ENCODE measurements at regions not wholly inside any gene's neighbourhood (a gene's known extent, or its start where the extent isn't known, plus 50 kb on each side); places are given as distances from the start of the nearest gene placed in this dataset.

DNA sequence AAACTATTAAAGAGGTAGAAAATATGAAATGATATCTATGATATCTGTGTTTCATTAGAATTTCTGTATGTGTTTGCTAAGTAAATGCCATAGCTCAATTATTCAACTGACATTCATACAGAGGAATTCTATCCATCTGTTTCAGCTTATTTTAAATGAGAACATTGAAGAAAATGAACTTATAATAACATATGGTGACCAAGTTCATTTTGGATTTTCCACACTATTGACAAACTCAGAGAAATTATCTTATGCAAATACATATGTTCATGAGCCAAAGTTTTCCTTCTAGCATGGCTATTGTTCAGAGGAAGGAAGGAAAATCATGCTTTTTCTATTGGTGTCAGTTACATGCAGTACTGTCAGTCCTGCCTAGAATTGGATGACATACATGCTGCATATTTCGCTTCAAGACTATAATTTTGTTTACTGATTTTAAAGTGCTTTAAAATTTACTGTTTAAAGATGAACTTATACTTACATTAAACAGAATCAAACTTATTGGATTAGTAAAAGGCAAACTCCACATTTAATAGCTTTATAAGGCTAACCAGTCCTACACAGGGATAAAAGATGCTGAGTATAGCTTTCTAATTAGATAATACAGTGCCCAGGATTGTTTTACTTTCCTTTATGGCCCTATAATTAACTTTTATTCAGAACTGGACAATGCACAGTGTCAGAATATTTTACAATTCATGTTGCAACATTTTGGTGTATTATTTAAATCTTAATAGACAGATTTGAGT, 646.2 kb downstream of the TRAM1L1 start:
- 50 to 56% methylated on average over 1 of the region's 1 CpG for WGBS, 2 donors (ENCODE audit: low coverage in 1 of 2)
- H3K27ac ChIP-seq, result no peak overlapping the region
- H3K27me3 ChIP-seq, result no peaks in the 10 kb centered on the region
- in situ Hi-C loops (cut with MboI; ENCODE audit: low pct_ligation_motif_present in 1 of 4, low pct_unique_long_range_greater_than_20kb in 1 of 4, low sequenced_read_pairs in 3 of 4) (no loop called here), intact Hi-C loops (cut with DNase I; ENCODE audit: low total_unique reads) (no loop called here)
- TF ChIP-seq POLR2A (IDR thresholded peaks at IDR 0.05), result no peak
- TF ChIP-seq POLR2AphosphoS5 (IDR thresholded peaks at IDR 0.05), result no peak
- TF ChIP-seq EP300 (IDR thresholded peaks at IDR 0.05; ENCODE audit: low read depth), result no peak
- TF ChIP-seq, protein P1, sequence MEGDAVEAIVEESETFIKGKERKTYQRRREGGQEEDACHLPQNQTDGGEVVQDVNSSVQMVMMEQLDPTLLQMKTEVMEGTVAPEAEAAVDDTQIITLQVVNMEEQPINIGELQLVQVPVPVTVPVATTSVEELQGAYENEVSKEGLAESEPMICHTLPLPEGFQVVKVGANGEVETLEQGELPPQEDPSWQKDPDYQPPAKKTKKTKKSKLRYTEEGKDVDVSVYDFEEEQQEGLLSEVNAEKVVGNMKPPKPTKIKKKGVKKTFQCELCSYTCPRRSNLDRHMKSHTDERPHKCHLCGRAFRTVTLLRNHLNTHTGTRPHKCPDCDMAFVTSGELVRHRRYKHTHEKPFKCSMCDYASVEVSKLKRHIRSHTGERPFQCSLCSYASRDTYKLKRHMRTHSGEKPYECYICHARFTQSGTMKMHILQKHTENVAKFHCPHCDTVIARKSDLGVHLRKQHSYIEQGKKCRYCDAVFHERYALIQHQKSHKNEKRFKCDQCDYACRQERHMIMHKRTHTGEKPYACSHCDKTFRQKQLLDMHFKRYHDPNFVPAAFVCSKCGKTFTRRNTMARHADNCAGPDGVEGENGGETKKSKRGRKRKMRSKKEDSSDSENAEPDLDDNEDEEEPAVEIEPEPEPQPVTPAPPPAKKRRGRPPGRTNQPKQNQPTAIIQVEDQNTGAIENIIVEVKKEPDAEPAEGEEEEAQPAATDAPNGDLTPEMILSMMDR (IDR thresholded peaks at IDR 0.05), result no peak
- DNase-seq, result no peak
- H3K9me3 ChIP-seq, result no peaks in the 10 kb centered on the region
- no peak overlapping the region for H3K4me3 ChIP-seq
- H3K36me3 ChIP-seq, result no peaks in the 10 kb centered on the region
- H3K4me1 ChIP-seq, result no peaks in the 10 kb centered on the region

- intact Hi-C loops (cut with DNase I; ENCODE audit: low total_unique reads), result no loop called here
- TF ChIP-seq, protein P1 (IDR thresholded peaks at IDR 0.05), result no peak
- no peak for TF ChIP-seq EP300 (IDR thresholded peaks at IDR 0.05; ENCODE audit: low read depth)
- no peak for TF ChIP-seq POLR2A (IDR thresholded peaks at IDR 0.05)
- no peak for TF ChIP-seq POLR2AphosphoS5 (IDR thresholded peaks at IDR 0.05)
These were observed 647.0 kb downstream of the TRAM1L1 start for GRCh38 chr4:116438417-116438816.

GRCh38 chr4:116427666-116428065, 657.7 kb downstream of the TRAM1L1 start:
- no peaks in the 10 kb centered on the region for H3K27me3 ChIP-seq
- intact Hi-C loops (cut with DNase I; ENCODE audit: low total_unique reads), result no loop called here
- H3K27ac ChIP-seq, result no peak overlapping the region
- H3K4me3 ChIP-seq, result no peak overlapping the region
- TF ChIP-seq POLR2A (IDR thresholded peaks at IDR 0.05) (no peak), EP300 (IDR thresholded peaks at IDR 0.05; ENCODE audit: low read depth) (no peak), POLR2AphosphoS5 (IDR thresholded peaks at IDR 0.05) (no peak)
- TF ChIP-seq, protein P1 (IDR thresholded peaks at IDR 0.05), result no peak
- no peak for DNase-seq
- no peaks in the 10 kb centered on the region for H3K4me1 ChIP-seq
- in situ Hi-C loops (cut with MboI; ENCODE audit: low pct_ligation_motif_present in 1 of 4, low pct_unique_long_range_greater_than_20kb in 1 of 4, low sequenced_read_pairs in 3 of 4), result no loop called here
- WGBS, 2 donors (ENCODE audit: low coverage in 1 of 2), result 76 to 89% methylated on average over 1 of the region's 1 CpG
- H3K9me3 ChIP-seq, result no peaks in the 10 kb centered on the region
- no peaks in the 10 kb centered on the region for H3K36me3 ChIP-seq

More at GRCh38 chr4:116438417-116438816, 647.0 kb downstream of the TRAM1L1 start:
- whole genome bisulfite sequencing, 2 donors (ENCODE audit: low coverage in 1 of 2), result 24 to 32% methylated on average over 2 of the region's 2 CpGs
- no peaks in the 10 kb centered on the region for H3K36me3 ChIP-seq
- in situ Hi-C loops (cut with MboI; ENCODE audit: low pct_ligation_motif_present in 1 of 4, low pct_unique_long_range_greater_than_20kb in 1 of 4, low sequenced_read_pairs in 3 of 4), result no loop called here
- no peak for DNase-seq
- H3K27ac ChIP-seq, result no peak overlapping the region
- H3K27me3 ChIP-seq, result no peaks in the 10 kb centered on the region
- no peak overlapping the region for H3K4me3 ChIP-seq
- H3K9me3 ChIP-seq, result no peaks in the 10 kb centered on the region
- no peaks in the 10 kb centered on the region for H3K4me1 ChIP-seq

- Histone ChIP-seq H3K36me3 (no peaks in the 10 kb centered on the region), H3K4me1 (no peaks in the 10 kb centered on the region), H3K9me3 (no peaks in the 10 kb centered on the region), H3K4me3 (no peak overlapping the region), H3K27ac (no peak overlapping the region), H3K27me3 (no peaks in the 10 kb centered on the region)
- in situ Hi-C loops (cut with MboI; ENCODE audit: low pct_ligation_motif_present in 1 of 4, low pct_unique_long_range_greater_than_20kb in 1 of 4, low sequenced_read_pairs in 3 of 4) (no loop called here), intact Hi-C loops (cut with DNase I; ENCODE audit: low total_unique reads) (no loop called here)
- WGBS, 2 donors (ENCODE audit: low coverage in 1 of 2), result 64 to 69% methylated on average over 2 of the region's 2 CpGs
- DNase-seq, result no peak
- no peak for TF ChIP-seq POLR2AphosphoS5 (IDR thresholded peaks at IDR 0.05)
- TF ChIP-seq, protein P1 (IDR thresholded peaks at IDR 0.05), result no peak
- TF ChIP-seq EP300 (IDR thresholded peaks at IDR 0.05; ENCODE audit: low read depth), result no peak
- no peak for TF ChIP-seq POLR2A (IDR thresholded peaks at IDR 0.05)
These were observed 672.2 kb downstream of the TRAM1L1 start for GRCh38 chr4:116413222-116413621.

Measured in transverse colon (tissue), 4 donors.